HG02571 (cell line): ENCODE measurements at regions not wholly inside any gene's neighbourhood (a gene's known extent, or its start where the extent isn't known, plus 50 kb on each side); places are given as distances from the start of the nearest gene placed in this dataset.
"Not testable (repeated sequence)": the region's sequence is repeated elsewhere in the genome, so short reads cannot be mapped to it uniquely, and the experiment has no call there.

Experiments used
- ATAC-seq: cut with Tn5 transposase; IDR thresholded peaks from one replicate; pipeline ENCODE4 v1.9.1; 2021; ENCODE audit warnings: mild to moderate bottlenecking, moderate library complexity; ENCODE audit not compliant: unreplicated experiment

GRCh38 chr18:47729356-47729755 lies 201.1 kb downstream of the SMAD2 start:
- ATAC-seq = no peak

GRCh38 chr18:47728921-47729320 lies 201.5 kb downstream of the SMAD2 start:
- no peak for ATAC-seq

- no peak for ATAC-seq
Measured at GRCh38 chr18:47727409-47727808, 203.1 kb downstream of the SMAD2 start.

GRCh38 chr18:47726550-47726949 lies 203.9 kb downstream of the SMAD2 start:
- no peak for ATAC-seq

GRCh38 chr18:47725656-47726055 lies 204.8 kb downstream of the SMAD2 start:
- no peak for ATAC-seq

GRCh38 chr18:47724186-47724975 lies 206.1 kb downstream of the SMAD2 start:
- no peak for ATAC-seq

GRCh38 chr18:47721876-47722275 lies 208.6 kb downstream of the SMAD2 start:
- ATAC-seq = no peak

- no peak for ATAC-seq
Measured at GRCh38 chr18:47720741-47721140, 209.7 kb downstream of the SMAD2 start.

GRCh38 chr18:47719096-47719780 lies 211.2 kb downstream of the SMAD2 start:
- no peak for ATAC-seq

- ATAC-seq = no peak
Measured at GRCh38 chr18:47718646-47719045, 211.8 kb downstream of the SMAD2 start.

GRCh38 chr18:47717257-47717656 lies 213.2 kb downstream of the SMAD2 start:
- ATAC-seq = no peak

GRCh38 chr18:47716632-47717185 lies 213.8 kb downstream of the SMAD2 start:
- ATAC-seq = no peak

- ATAC-seq = no peak
Measured at GRCh38 chr18:47710451-47710850, 220.0 kb downstream of the SMAD2 start.

- ATAC-seq = no peak
Measured at GRCh38 chr18:47709556-47709955, 220.9 kb downstream of the SMAD2 start.

GRCh38 chr18:47708206-47708605 lies 222.3 kb downstream of the SMAD2 start:
- no peak for ATAC-seq

GRCh38 chr18:47701134-47701533 lies 229.3 kb downstream of the SMAD2 start:
- ATAC-seq = no peak

GRCh38 chr18:47696870-47697269 lies 233.6 kb downstream of the SMAD2 start:
- ATAC-seq = no peak

- ATAC-seq = no peak
Measured at GRCh38 chr18:47691611-47692010, 238.8 kb downstream of the SMAD2 start.

GRCh38 chr18:47690778-47691177 lies 239.7 kb downstream of the SMAD2 start:
- ATAC-seq = not testable (repeated sequence)

- no peak for ATAC-seq
Measured at GRCh38 chr18:47689371-47689770, 241.1 kb downstream of the SMAD2 start.

GRCh38 chr18:47686806-47687205 lies 243.7 kb downstream of the SMAD2 start:
- no peak for ATAC-seq

- ATAC-seq = no peak
Measured at GRCh38 chr18:47683774-47684173, 246.7 kb downstream of the SMAD2 start.
